Small intestine (tissue), 7 donors: ENCODE measurements at regions not wholly inside any gene's neighbourhood (a gene's known extent, or its start where the extent isn't known, plus 50 kb on each side); places are given as distances from the start of the nearest gene placed in this dataset.

Source experiments
- DNase-seq, 2 donors: peaks; one replicate each; pipeline versions ENCODE4 v3.0.0 to v3.0.0-alpha.2; 2013
- FAIRE-seq: peaks from 2 replicates; lab custom pipeline; 2012; peaks lifted over from hg19 to GRCh38; lab: Jason Lieb, UNC
- H3K27ac ChIP-seq, 3 donors: one replicate each; pipeline ENCODE4 v1.5.1; 2013; ENCODE audit warnings: low read length in 2 of 3, mild to moderate bottlenecking in 2 of 3, control low read depth in 1 of 3, inconsistent platforms in 1 of 3, low read depth in 1 of 3, moderate library complexity in 1 of 3
- H3K27me3 ChIP-seq, 3 donors: one replicate each; pipeline ENCODE4 v1.6.1; 2013; ENCODE audit warnings: low read length in 3 of 3, inconsistent platforms in 1 of 3; ENCODE audit not compliant: control insufficient read depth in 3 of 3, insufficient read depth in 3 of 3
- H3K36me3 ChIP-seq, 3 donors: one replicate each; pipeline ENCODE4 v1.6.1; 2013; ENCODE audit warnings: low read length in 3 of 3, inconsistent platforms in 1 of 3, low read depth in 1 of 3, mild to moderate bottlenecking in 1 of 3, moderate library complexity in 1 of 3; ENCODE audit not compliant: control insufficient read depth in 3 of 3, insufficient read depth in 2 of 3
- H3K4me1 ChIP-seq, 3 donors: one replicate each; pipeline ENCODE4 v1.6.1; 2013; ENCODE audit warnings: low read length in 2 of 3, inconsistent platforms in 1 of 3, low read depth in 1 of 3, mild to moderate bottlenecking in 1 of 3, moderate library complexity in 1 of 3; ENCODE audit not compliant: control insufficient read depth in 3 of 3, insufficient read depth in 2 of 3
- H3K4me3 ChIP-seq, 3 donors: one replicate each; pipeline ENCODE4 v1.5.1; 2013; ENCODE audit warnings: low read length in 3 of 3, control low read depth in 1 of 3, inconsistent platforms in 1 of 3, low read depth in 1 of 3, mild to moderate bottlenecking in 1 of 3, moderate library complexity in 1 of 3
- H3K9me3 ChIP-seq, 2 donors: one replicate each; pipeline ENCODE4 v1.6.1; 2013; ENCODE audit warnings: low read depth in 1 of 2, low read length in 1 of 2; ENCODE audit not compliant: control insufficient read depth in 2 of 2, insufficient read depth in 1 of 2
- WGBS, 3 donors: extraction: QIAGEN DNeasy Blood & Tissue Kit; methylation state at CpG; one replicate each; pipeline ENCODE4 v1.1.7; 2013; 5-methylcytosine and 5-hydroxymethylcytosine counted together
- donor health status: healthy with polysubstance abuse.
- donor health status: control.
- donor health status: control.
- donor health status: Bipolar disorder and iron deficiency.
- donor health status: healthy.

DNA sequence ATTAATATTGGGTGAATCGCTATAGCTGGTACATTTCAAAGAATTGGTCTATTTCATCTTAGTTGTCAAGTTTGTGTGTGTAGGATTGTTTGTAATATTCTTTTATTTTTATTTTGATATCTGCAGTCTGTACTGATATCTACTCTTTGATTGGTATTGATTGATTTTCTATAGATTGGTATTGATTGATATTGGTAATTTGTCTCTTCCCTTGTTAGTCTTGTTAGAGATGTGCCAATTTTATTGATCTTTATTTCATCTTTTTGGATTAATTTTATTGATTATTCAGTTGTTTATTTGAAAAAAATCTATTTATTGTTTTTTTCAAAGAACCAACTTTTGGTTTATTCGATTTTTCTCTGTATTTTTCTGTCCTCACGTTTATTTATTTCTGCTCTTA lies 61.4 kb downstream of the TM2D3 start:
- H3K36me3 ChIP-seq, result no peaks in the 10 kb centered on the region
- H3K27me3 ChIP-seq, result no peaks in the 10 kb centered on the region
- no peak overlapping the region for H3K27ac ChIP-seq
- WGBS, 3 donors, result 63 to 77% (median 69%) methylated on average over 3 of the region's 3 CpGs
- no peak for DNase-seq
- H3K4me1 ChIP-seq, result no peaks in the 10 kb centered on the region
- H3K4me3 ChIP-seq, result no peak overlapping the region
- no peaks in the 10 kb centered on the region for H3K9me3 ChIP-seq
- no peak for FAIRE-seq

- H3K36me3 ChIP-seq, result no peaks in the 10 kb centered on the region
- no peak for DNase-seq
- peaks cover 0 to 2% (median 0%) of the 10 kb centered on the region in 3 donors for H3K27me3 ChIP-seq
- no peaks in the 10 kb centered on the region for H3K4me1 ChIP-seq
- H3K27ac ChIP-seq, result no peak overlapping the region
- FAIRE-seq, result no peak
- no peaks in the 10 kb centered on the region for H3K9me3 ChIP-seq
- H3K4me3 ChIP-seq, result no peak overlapping the region
These were observed 68.9 kb downstream of the TM2D3 start for GRCh38 chr15:101583284-101583683.

- H3K9me3 ChIP-seq, result no peaks in the 10 kb centered on the region
- no peaks in the 10 kb centered on the region for H3K36me3 ChIP-seq
- FAIRE-seq (no peak), DNase-seq (no peak)
- WGBS, 3 donors, result 73 to 82% (median 81%) methylated on average over 11 of the region's 11 CpGs
- no peak overlapping the region for H3K4me3 ChIP-seq
- peaks cover 0 to 2% (median 0%) of the 10 kb centered on the region in 3 donors for H3K27me3 ChIP-seq
- no peak overlapping the region for H3K27ac ChIP-seq
- no peaks in the 10 kb centered on the region for H3K4me1 ChIP-seq
These were observed 71.8 kb downstream of the TM2D3 start for GRCh38 chr15:101580431-101580830.

- no peaks in the 10 kb centered on the region for H3K36me3 ChIP-seq
- WGBS, 3 donors, result 44 to 61% (median 47%) methylated on average over 8 of the region's 8 CpGs
- no peaks in the 10 kb centered on the region for H3K4me1 ChIP-seq
- H3K4me3 ChIP-seq, result no peak overlapping the region
- no peaks in the 10 kb centered on the region for H3K9me3 ChIP-seq
- peaks cover 0 to 2% (median 0%) of the 10 kb centered on the region in 3 donors for H3K27me3 ChIP-seq
- H3K27ac ChIP-seq, result no peak overlapping the region
- DNase-seq (no peak), FAIRE-seq (no peak)
These were observed 72.5 kb downstream of the TM2D3 start for GRCh38 chr15:101579631-101580163.

- Histone ChIP-seq H3K36me3 (no peaks in the 10 kb centered on the region), H3K27ac (no peak overlapping the region), H3K27me3 (peaks cover 0 to 2% (median 0%) of the 10 kb centered on the region in 3 donors), H3K4me3 (no peak overlapping the region), H3K9me3 (no peaks in the 10 kb centered on the region), H3K4me1 (no peaks in the 10 kb centered on the region)
- no peak for FAIRE-seq
- WGBS, 3 donors, result 18 to 38% (median 31%) methylated on average over 10 of the region's 10 CpGs
- DNase-seq, result peak; percentile 33 to 47
These were observed 73.7 kb downstream of the TM2D3 start for GRCh38 chr15:101578443-101578894.

DNA sequence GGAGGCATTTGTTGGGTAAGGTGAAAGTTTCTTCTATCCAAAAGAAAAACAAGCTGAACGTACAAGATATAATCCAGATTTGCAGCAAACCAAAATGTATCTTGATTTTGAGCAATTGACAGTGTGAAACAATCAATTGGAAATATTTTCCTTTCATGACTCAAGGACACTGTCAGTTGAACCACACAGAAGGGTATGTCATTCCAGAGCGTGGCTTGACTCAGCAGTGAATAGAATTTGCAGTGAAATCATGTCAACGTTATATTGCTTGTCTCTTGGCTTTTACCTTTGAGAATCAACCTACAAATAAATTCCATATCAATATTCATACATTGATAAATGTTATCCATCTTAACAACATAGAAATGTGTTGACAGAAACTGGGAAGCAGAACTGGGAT lies 78.2 kb downstream of the TM2D3 start:
- H3K9me3 ChIP-seq, result no peaks in the 10 kb centered on the region
- H3K36me3 ChIP-seq, result no peaks in the 10 kb centered on the region
- DNase-seq, result no peak
- peaks cover 0 to 2% (median 0%) of the 10 kb centered on the region in 3 donors for H3K27me3 ChIP-seq
- H3K27ac ChIP-seq, result no peak overlapping the region
- H3K4me3 ChIP-seq, result no peak overlapping the region
- WGBS, 3 donors, result 62 to 72% (median 66%) methylated on average over 3 of the region's 3 CpGs
- FAIRE-seq, result no peak
- H3K4me1 ChIP-seq, result no peaks in the 10 kb centered on the region

- no peak overlapping the region for H3K27ac ChIP-seq
- H3K27me3 ChIP-seq, result no peaks in the 10 kb centered on the region
- no peak for DNase-seq
- H3K9me3 ChIP-seq, result no peaks in the 10 kb centered on the region
- no peaks in the 10 kb centered on the region for H3K36me3 ChIP-seq
- no peak for FAIRE-seq
- H3K4me1 ChIP-seq, result no peaks in the 10 kb centered on the region
- H3K4me3 ChIP-seq, result no peak overlapping the region
These were observed 80.7 kb upstream of the PCSK6 start for GRCh38 chr15:101570241-101570640.

DNA sequence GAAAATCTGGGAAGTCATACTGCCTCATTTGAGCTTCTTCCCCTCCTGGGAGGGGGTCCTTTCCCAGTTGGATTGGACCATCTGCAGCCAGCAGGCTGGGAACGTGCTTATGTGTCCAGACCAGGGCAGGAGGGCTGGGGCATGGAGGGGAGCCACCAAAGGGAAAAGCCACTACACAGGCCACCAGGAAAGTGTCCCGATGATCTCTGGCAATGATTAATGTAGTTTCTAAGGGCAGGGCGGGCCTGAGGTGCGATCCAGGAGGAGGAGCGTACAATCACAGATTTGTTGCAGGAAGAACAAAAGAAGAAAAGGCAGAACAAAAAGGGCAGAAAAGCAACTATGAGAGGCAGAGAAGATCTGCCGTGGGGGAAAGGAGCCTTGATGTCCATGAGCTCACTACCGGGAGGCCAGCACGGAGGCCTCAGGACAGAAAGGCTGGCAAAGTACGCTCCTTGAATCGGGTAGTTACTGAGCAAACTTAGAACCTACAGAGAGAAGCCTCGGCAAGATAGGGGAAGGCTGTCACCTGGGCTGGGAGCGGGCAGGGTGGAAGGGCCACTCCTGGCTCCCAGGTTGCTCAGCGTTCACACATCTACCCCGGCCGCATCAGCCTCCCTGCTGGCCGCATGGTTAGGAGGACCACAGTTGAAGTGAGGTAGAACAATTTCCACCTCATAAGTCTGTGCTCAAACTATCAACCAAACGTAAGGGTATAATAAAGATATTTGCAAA lies 79.5 kb upstream of the PCSK6 start:
- Histone ChIP-seq H3K4me3 (no peak overlapping the region), H3K36me3 (no peaks in the 10 kb centered on the region), H3K27ac (no peak overlapping the region), H3K4me1 (no peaks in the 10 kb centered on the region), H3K27me3 (peaks cover 0 to 2% (median 0%) of the 10 kb centered on the region in 3 donors), H3K9me3 (no peaks in the 10 kb centered on the region)
- no peak for FAIRE-seq
- 45 to 80% (median 68%) methylated on average over 17 of the region's 17 CpGs for WGBS, 3 donors
- DNase-seq, result peak in 1 of 2 donors; percentile 6
